ENCODE measurements at regions not wholly inside any gene's neighbourhood (a gene's known extent, or its start where the extent isn't known, plus 50 kb on each side); places are given as distances from the start of the nearest gene placed in this dataset.

DNA sequence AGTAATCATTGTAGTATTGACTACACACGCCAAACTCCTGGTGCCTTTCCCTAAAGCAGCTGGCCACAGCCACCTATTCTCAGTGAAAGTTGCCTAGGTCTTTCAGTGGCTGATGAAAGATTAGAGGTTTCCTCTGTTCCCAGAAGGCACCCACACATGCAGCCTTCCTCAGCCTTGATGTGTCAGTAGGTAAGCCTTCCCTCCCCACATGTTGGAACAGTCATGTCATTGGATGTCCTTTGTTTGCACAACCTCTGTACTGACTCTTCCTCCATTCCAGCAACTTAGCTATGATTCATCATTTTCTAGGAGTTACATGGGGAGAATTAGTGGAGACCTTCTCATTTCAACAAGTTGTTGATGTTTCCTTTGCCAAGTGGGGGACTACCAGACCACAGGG lies 630.8 kb upstream of the SLC39A10 start:
- H3K4me3 Mint-ChIP-seq (ENCODE audit: unreplicated experiment): no peak overlapping the region
- no peaks in the 10 kb centered on the region for H3K27me3 ChIP-seq (replicated peaks; ENCODE audit: control insufficient read depth, insufficient read depth, low read length)
- CTCF ChIA-PET: no interaction called here
- H3K36me3 Mint-ChIP-seq (ENCODE audit: insufficient read depth, unreplicated experiment): no peaks in the 10 kb centered on the region
- no peaks in the 10 kb centered on the region for H3K9me3 ChIP-seq
- H3K27ac Mint-ChIP-seq (ENCODE audit: unreplicated experiment): no peak overlapping the region
- H3K36me3 ChIP-seq (ENCODE audit: control insufficient read depth, insufficient read depth, low read length): no peaks in the 10 kb centered on the region
- no peak for DNase-seq
- no peaks in the 10 kb centered on the region for H3K27me3 Mint-ChIP-seq (ENCODE audit: insufficient read depth, unreplicated experiment)
- no peaks in the 10 kb centered on the region for H3K4me1 Mint-ChIP-seq (ENCODE audit: low read depth, unreplicated experiment)
- intact Hi-C loops (cut with micrococcal nuclease; ENCODE audit: unreplicated experiment): no loop called here
- no peaks in the 10 kb centered on the region for H3K9me3 Mint-ChIP-seq (ENCODE audit: unreplicated experiment)
- no peaks in the 10 kb centered on the region for H3K4me1 ChIP-seq
- no peak overlapping the region for H3K4me3 ChIP-seq (ENCODE audit: low read depth, low read length)
- TF ChIP-seq, protein P1, sequence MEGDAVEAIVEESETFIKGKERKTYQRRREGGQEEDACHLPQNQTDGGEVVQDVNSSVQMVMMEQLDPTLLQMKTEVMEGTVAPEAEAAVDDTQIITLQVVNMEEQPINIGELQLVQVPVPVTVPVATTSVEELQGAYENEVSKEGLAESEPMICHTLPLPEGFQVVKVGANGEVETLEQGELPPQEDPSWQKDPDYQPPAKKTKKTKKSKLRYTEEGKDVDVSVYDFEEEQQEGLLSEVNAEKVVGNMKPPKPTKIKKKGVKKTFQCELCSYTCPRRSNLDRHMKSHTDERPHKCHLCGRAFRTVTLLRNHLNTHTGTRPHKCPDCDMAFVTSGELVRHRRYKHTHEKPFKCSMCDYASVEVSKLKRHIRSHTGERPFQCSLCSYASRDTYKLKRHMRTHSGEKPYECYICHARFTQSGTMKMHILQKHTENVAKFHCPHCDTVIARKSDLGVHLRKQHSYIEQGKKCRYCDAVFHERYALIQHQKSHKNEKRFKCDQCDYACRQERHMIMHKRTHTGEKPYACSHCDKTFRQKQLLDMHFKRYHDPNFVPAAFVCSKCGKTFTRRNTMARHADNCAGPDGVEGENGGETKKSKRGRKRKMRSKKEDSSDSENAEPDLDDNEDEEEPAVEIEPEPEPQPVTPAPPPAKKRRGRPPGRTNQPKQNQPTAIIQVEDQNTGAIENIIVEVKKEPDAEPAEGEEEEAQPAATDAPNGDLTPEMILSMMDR (IDR thresholded peaks at IDR 0.05; ENCODE audit: insufficient read depth in 1 of 2, low read depth in 1 of 2, low read length in 1 of 2, severe bottlenecking in 1 of 2, unreplicated experiment in 1 of 2): no peak
- BruUV-seq (replicated peaks): no TSS peak
- POLR2A ChIA-PET: no interaction called here

DNA sequence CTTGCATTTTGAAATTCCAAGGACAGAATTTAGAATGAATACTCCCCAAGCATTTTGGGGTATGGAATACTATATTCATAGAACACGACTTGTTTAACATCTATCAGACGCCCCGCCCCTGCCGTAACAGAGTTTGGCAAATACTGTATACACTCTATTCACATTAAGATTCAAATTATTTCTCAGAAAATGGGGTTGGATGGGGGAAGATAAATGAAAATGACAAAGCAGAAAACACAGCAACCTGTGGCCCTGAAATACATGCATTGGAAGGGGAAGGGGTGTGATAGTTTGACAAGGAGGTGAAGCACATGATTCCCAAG lies 634.6 kb upstream of the SLC39A10 start:
- Histone ChIP-seq H3K36me3 (ENCODE audit: control insufficient read depth, insufficient read depth, low read length) (no peaks in the 10 kb centered on the region), H3K4me3 (ENCODE audit: low read depth, low read length) (no peak overlapping the region), H3K9me3 (no peaks in the 10 kb centered on the region), H3K4me1 (no peaks in the 10 kb centered on the region), H3K27me3 (replicated peaks; ENCODE audit: control insufficient read depth, insufficient read depth, low read length) (no peaks in the 10 kb centered on the region)
- Mint-ChIP-seq H3K9me3 (ENCODE audit: unreplicated experiment) (no peaks in the 10 kb centered on the region), H3K36me3 (ENCODE audit: insufficient read depth, unreplicated experiment) (no peaks in the 10 kb centered on the region), H3K27ac (ENCODE audit: unreplicated experiment) (no peak overlapping the region), H3K27me3 (ENCODE audit: insufficient read depth, unreplicated experiment) (no peaks in the 10 kb centered on the region), H3K4me1 (ENCODE audit: low read depth, unreplicated experiment) (no peaks in the 10 kb centered on the region), H3K4me3 (ENCODE audit: unreplicated experiment) (no peak overlapping the region)
- BruUV-seq (replicated peaks): no TSS peak
- intact Hi-C loops (cut with micrococcal nuclease; ENCODE audit: unreplicated experiment): no loop called here
- DNase-seq: no peak
- CTCF ChIA-PET: no interaction called here
- POLR2A ChIA-PET: no interaction called here
- TF ChIP-seq, protein P1 (IDR thresholded peaks at IDR 0.05; ENCODE audit: insufficient read depth in 1 of 2, low read depth in 1 of 2, low read length in 1 of 2, severe bottlenecking in 1 of 2, unreplicated experiment in 1 of 2): no peak

DNA sequence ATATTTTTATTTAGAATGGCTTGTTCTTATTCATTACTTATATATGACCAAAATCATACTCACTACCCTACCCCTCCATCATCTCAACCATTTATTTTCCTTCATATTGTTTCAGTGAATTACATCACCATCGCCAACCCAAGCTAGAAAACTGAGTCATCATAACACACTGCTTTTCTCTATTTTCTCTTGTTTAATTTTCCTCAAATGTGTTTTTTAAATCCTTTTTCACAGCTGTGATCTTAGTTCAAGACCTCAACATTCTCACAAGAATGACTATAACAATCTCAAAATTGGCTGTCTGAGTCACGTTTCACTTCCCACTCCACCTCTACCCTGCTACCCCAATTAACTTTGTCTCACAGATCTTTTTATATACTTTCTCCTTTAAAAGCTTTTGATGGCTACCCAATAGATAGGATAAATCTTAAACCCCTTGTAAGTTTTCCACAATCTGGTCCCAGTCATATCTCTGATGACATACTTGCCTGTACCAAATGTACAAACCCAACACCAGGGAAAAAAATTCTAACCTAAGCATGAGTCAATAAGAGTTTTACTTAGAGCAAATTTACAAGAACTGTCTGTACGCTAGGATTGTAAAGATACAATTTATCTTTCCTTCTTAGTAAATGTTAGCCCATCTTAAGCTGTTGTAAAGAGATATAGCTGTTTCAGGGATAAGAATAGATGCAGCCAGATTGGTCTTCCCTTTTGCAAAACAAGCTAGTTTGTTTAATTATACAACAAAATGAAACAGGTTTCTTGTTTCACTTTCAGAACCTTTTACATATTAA lies 635.1 kb upstream of the SLC39A10 start:
- Mint-ChIP-seq H3K36me3 (ENCODE audit: insufficient read depth, unreplicated experiment) (no peaks in the 10 kb centered on the region), H3K9me3 (ENCODE audit: unreplicated experiment) (no peaks in the 10 kb centered on the region), H3K4me1 (ENCODE audit: low read depth, unreplicated experiment) (no peaks in the 10 kb centered on the region), H3K27ac (ENCODE audit: unreplicated experiment) (no peak overlapping the region), H3K27me3 (ENCODE audit: insufficient read depth, unreplicated experiment) (no peaks in the 10 kb centered on the region), H3K4me3 (ENCODE audit: unreplicated experiment) (no peak overlapping the region)
- no TSS peak for BruUV-seq (replicated peaks)
- ChIA-PET POLR2A (no interaction called here), CTCF (no interaction called here)
- Histone ChIP-seq H3K36me3 (ENCODE audit: control insufficient read depth, insufficient read depth, low read length) (no peaks in the 10 kb centered on the region), H3K4me1 (no peaks in the 10 kb centered on the region), H3K4me3 (ENCODE audit: low read depth, low read length) (no peak overlapping the region), H3K9me3 (no peaks in the 10 kb centered on the region), H3K27me3 (replicated peaks; ENCODE audit: control insufficient read depth, insufficient read depth, low read length) (no peaks in the 10 kb centered on the region)
- TF ChIP-seq, protein P1 (IDR thresholded peaks at IDR 0.05; ENCODE audit: insufficient read depth in 1 of 2, low read depth in 1 of 2, low read length in 1 of 2, severe bottlenecking in 1 of 2, unreplicated experiment in 1 of 2): no peak
- intact Hi-C loops (cut with micrococcal nuclease; ENCODE audit: unreplicated experiment): no loop called here
- no peak for DNase-seq
